ENCODE measurements at regions not wholly inside any gene's neighbourhood (a gene's known extent, or its start where the extent isn't known, plus 50 kb on each side); places are given as distances from the start of the nearest gene placed in this dataset.

DNA sequence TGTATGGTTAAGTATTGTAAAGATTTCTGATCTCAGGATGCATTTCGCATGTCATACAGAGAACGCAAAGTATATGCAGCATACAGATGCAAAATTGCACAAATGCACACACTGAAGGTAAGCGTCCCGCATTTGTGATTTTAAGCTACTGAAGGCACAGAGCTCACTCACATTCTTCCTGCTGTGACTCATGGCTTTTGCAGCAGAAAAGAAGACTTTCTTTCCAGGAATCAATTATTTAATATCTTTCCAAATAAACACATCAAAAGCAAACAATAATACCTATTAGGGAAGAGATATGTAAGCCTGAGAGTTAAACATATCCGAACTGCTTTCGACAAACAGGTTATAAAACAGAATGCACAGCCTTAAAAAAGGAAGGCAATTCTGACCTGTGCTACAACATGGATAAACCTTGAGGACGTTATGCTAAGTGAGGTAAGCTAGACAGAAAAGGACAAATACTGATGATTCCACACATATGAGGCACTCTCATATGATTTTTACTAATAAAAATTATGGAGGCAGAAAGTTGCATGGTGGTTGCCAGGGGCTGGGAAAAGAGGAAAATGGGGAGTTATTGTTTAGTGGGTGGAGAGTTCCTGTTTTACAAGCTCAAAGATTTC, 109.0 kb downstream of the TFAP2A start:
- intact Hi-C loops (cut with DNase I) = no loop called here
- H3K27ac ChIP-seq = no peak overlapping the region
- TF ChIP-seq POLR2A (IDR thresholded peaks at IDR 0.05) = no peak
- TF ChIP-seq, protein P1, sequence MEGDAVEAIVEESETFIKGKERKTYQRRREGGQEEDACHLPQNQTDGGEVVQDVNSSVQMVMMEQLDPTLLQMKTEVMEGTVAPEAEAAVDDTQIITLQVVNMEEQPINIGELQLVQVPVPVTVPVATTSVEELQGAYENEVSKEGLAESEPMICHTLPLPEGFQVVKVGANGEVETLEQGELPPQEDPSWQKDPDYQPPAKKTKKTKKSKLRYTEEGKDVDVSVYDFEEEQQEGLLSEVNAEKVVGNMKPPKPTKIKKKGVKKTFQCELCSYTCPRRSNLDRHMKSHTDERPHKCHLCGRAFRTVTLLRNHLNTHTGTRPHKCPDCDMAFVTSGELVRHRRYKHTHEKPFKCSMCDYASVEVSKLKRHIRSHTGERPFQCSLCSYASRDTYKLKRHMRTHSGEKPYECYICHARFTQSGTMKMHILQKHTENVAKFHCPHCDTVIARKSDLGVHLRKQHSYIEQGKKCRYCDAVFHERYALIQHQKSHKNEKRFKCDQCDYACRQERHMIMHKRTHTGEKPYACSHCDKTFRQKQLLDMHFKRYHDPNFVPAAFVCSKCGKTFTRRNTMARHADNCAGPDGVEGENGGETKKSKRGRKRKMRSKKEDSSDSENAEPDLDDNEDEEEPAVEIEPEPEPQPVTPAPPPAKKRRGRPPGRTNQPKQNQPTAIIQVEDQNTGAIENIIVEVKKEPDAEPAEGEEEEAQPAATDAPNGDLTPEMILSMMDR (IDR thresholded peaks at IDR 0.05) = no peak
- WGBS, 2 donors = 86 to 87% methylated on average over 7 of the region's 7 CpGs
- no peaks in the 10 kb centered on the region for H3K9me3 ChIP-seq
- no peak overlapping the region for H3K4me3 ChIP-seq (replicated peaks in 1 of 3)
- no peaks in the 10 kb centered on the region for H3K36me3 ChIP-seq
- H3K27me3 ChIP-seq = no peaks in the 10 kb centered on the region
- H3K4me1 ChIP-seq = no peaks in the 10 kb centered on the region
- no peak for DNase-seq

DNA sequence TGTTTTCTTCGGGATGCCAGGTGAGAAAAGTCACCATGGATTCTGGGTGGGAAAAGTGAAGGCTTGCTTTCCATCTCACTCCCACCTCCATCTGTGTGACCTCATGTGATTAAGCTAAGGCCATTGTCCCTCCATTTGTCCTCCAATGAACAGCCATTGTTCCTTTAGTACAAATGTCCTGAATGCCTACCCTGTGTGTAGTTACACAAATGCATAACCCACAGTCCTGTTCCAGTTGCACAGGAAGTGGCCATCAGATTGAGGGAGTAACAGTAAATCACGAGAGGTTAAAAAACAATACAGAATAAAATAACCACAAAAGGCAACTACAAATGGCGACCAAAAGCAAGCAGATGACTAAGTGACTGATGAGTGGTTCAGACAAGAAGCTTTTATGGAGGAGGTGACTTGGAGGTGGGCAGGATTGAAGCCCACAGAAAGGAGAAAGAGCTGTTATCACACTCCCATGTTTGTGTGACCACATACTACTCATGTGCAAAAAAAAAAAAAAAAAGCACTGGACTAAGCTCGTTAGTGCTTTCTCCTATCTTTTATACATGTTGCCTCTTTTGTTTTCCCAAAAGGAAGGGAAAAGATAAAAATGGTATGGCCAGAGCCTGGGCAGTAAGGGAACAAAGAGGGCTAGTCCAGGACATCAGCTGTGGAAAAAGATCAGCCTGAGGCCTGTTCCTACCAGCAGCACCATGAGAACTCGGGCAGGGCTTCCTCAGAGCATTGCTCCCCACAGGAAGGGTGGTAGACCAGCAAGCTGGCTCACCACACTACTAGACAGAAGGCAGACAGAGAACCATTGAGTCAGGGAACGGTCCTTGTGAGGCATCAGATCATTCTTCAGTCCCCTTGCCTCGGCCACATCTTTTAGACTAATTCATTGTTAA, 111.0 kb downstream of the TFAP2A start:
- Histone ChIP-seq H3K4me1 (no peaks in the 10 kb centered on the region), H3K36me3 (no peaks in the 10 kb centered on the region), H3K9me3 (no peaks in the 10 kb centered on the region), H3K27me3 (no peaks in the 10 kb centered on the region), H3K4me3 (replicated peaks in 1 of 3) (no peak overlapping the region), H3K27ac (no peak overlapping the region)
- no peak for TF ChIP-seq POLR2A (IDR thresholded peaks at IDR 0.05)
- TF ChIP-seq, protein P1 (IDR thresholded peaks at IDR 0.05) = no peak
- DNase-seq = no peak
- WGBS, 2 donors = 84% methylated on average over 7 of the region's 7 CpGs
- intact Hi-C loops (cut with DNase I) = no loop called here

DNA sequence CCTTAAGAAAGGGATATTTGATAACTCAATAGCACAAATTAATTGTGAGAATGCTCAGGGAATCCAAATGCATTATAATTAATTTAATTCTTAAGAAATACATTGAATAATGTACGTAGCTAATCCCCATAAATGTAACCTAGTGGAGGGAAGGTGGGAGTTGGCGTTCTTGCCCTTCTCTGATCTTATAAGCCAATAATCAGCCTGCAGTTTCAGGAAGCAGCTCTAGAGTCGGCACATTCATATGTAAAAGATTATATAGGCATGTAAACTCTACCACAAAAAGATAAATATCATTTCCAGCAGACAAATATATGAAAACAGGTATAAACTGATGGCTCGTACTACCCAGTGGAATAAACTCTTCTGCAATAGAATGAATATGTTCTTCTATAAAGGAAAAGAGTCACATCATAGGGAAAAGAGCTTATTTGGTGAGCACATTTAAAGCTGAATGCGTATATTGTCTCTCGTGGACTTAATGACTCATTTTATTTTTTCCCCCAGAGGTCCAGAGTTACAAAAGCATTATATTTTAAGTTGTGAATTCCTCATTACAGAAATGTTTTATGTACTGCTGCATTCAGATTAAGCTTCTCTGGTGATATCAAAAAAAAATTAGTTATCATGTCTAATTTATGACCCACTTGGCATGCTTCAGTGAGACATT, 112.2 kb downstream of the TFAP2A start:
- H3K27me3 ChIP-seq = no peaks in the 10 kb centered on the region
- TF ChIP-seq, protein P1 (IDR thresholded peaks at IDR 0.05) = no peak
- TF ChIP-seq POLR2A (IDR thresholded peaks at IDR 0.05) = no peak
- no peaks in the 10 kb centered on the region for H3K4me1 ChIP-seq
- H3K36me3 ChIP-seq = no peaks in the 10 kb centered on the region
- 71 to 86% methylated on average over 6 of the region's 6 CpGs for WGBS, 2 donors
- no peaks in the 10 kb centered on the region for H3K9me3 ChIP-seq
- intact Hi-C loops (cut with DNase I) = no loop called here
- H3K4me3 ChIP-seq (replicated peaks in 1 of 3) = no peak overlapping the region
- no peak for DNase-seq
- H3K27ac ChIP-seq = no peak overlapping the region

DNA sequence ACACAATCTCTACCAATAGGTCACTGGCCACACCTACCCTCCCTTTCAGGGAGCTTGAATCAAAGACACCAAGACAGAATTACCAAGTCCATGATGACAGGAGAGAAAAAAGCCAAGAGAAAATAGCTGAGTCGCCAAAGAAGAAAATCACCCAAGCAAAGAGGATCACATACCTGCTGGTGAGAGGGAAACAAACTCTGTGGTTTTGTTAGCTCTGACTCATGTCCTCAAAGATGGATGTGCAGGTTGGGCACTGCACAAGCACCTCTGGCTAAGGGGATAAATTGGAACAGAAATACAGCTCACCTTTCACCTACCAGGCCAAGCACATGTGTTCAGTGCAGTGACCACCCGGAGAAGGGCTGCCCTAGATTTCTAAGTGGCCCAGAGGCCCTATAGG, 114.8 kb downstream of the TFAP2A start:
- 37 to 67% methylated on average over 2 of the region's 2 CpGs for WGBS, 2 donors
- Histone ChIP-seq H3K36me3 (no peaks in the 10 kb centered on the region), H3K4me1 (no peaks in the 10 kb centered on the region), H3K4me3 (replicated peaks in 1 of 3) (no peak overlapping the region), H3K9me3 (no peaks in the 10 kb centered on the region), H3K27ac (no peak overlapping the region), H3K27me3 (no peaks in the 10 kb centered on the region)
- intact Hi-C loops (cut with DNase I) = no loop called here
- no peak for TF ChIP-seq POLR2A (IDR thresholded peaks at IDR 0.05)
- TF ChIP-seq, protein P1 (IDR thresholded peaks at IDR 0.05) = no peak
- DNase-seq = no peak
